ENCODE measurements at regions not wholly inside any gene's neighbourhood (a gene's known extent, or its start where the extent isn't known, plus 50 kb on each side); places are given as distances from the start of the nearest gene placed in this dataset.

GRCh38 chr1:229970714-229971113 is 96.3 kb upstream of the GALNT2 start:
- FAIRE-seq = no peak
- intact Hi-C loops (cut with DNase I) = no loop called here
- H3K36me3 ChIP-seq (ENCODE audit: control insufficient read depth in 2 of 3, insufficient read depth in 3 of 3, low read length in 3 of 3) = no peaks in the 10 kb centered on the region
- H3K9me3 ChIP-seq (ENCODE audit: control insufficient read depth in 2 of 3, insufficient read depth in 1 of 3, low read length in 3 of 3) = no peaks in the 10 kb centered on the region
- H3K4me3 ChIP-seq (ENCODE audit: low read length in 3 of 3) = no peak overlapping the region
- H3K4me1 ChIP-seq (ENCODE audit: control insufficient read depth in 2 of 3, insufficient read depth in 2 of 3, low read depth in 1 of 3, low read length in 3 of 3) = no peaks in the 10 kb centered on the region
- no peak overlapping the region for H3K27ac ChIP-seq (ENCODE audit: low read depth in 2 of 2, low read length in 2 of 2)
- no peaks in the 10 kb centered on the region for H3K27me3 ChIP-seq (ENCODE audit: control insufficient read depth, insufficient read depth, low read length)
- no peak overlapping the region for H3K9ac ChIP-seq (ENCODE audit: low read length in 3 of 3)
- DNase-seq = no peak
- no peak for TF ChIP-seq CTCF (IDR thresholded peaks at IDR 0.05; ENCODE audit: borderline replicate concordance, extremely low read depth, insufficient read depth)

GRCh38 chr1:229971141-229971540 is 95.9 kb upstream of the GALNT2 start:
- Histone ChIP-seq H3K36me3 (ENCODE audit: control insufficient read depth in 2 of 3, insufficient read depth in 3 of 3, low read length in 3 of 3) (no peaks in the 10 kb centered on the region), H3K27ac (ENCODE audit: low read depth in 2 of 2, low read length in 2 of 2) (no peak overlapping the region), H3K9ac (ENCODE audit: low read length in 3 of 3) (no peak overlapping the region), H3K9me3 (ENCODE audit: control insufficient read depth in 2 of 3, insufficient read depth in 1 of 3, low read length in 3 of 3) (no peaks in the 10 kb centered on the region), H3K4me1 (ENCODE audit: control insufficient read depth in 2 of 3, insufficient read depth in 2 of 3, low read depth in 1 of 3, low read length in 3 of 3) (no peaks in the 10 kb centered on the region), H3K4me3 (ENCODE audit: low read length in 3 of 3) (no peak overlapping the region), H3K27me3 (ENCODE audit: control insufficient read depth, insufficient read depth, low read length) (no peaks in the 10 kb centered on the region)
- intact Hi-C loops (cut with DNase I) = no loop called here
- no peak for FAIRE-seq
- TF ChIP-seq CTCF (IDR thresholded peaks at IDR 0.05; ENCODE audit: borderline replicate concordance, extremely low read depth, insufficient read depth) = no peak
- DNase-seq = peak in 1 of 5 donors; percentile 46

GRCh38 chr1:229972600-229973296 is 94.3 kb upstream of the GALNT2 start:
- DNase-seq (no peak), FAIRE-seq (no peak)
- H3K9me3 ChIP-seq (ENCODE audit: control insufficient read depth in 2 of 3, insufficient read depth in 1 of 3, low read length in 3 of 3) = peaks cover 0 to 5% (median 0%) of the 10 kb centered on the region in 3 donors
- H3K27me3 ChIP-seq (ENCODE audit: control insufficient read depth, insufficient read depth, low read length) = no peaks in the 10 kb centered on the region
- no peak overlapping the region for H3K9ac ChIP-seq (ENCODE audit: low read length in 3 of 3)
- no peaks in the 10 kb centered on the region for H3K4me1 ChIP-seq (ENCODE audit: control insufficient read depth in 2 of 3, insufficient read depth in 2 of 3, low read depth in 1 of 3, low read length in 3 of 3)
- intact Hi-C loops (cut with DNase I) = no loop called here
- H3K36me3 ChIP-seq (ENCODE audit: control insufficient read depth in 2 of 3, insufficient read depth in 3 of 3, low read length in 3 of 3) = no peaks in the 10 kb centered on the region
- TF ChIP-seq CTCF (IDR thresholded peaks at IDR 0.05; ENCODE audit: borderline replicate concordance, extremely low read depth, insufficient read depth) = peak; percentile 12
- H3K27ac ChIP-seq (ENCODE audit: low read depth in 2 of 2, low read length in 2 of 2) = no peak overlapping the region
- H3K4me3 ChIP-seq (ENCODE audit: low read length in 3 of 3) = no peak overlapping the region

- TF ChIP-seq CTCF (IDR thresholded peaks at IDR 0.05; ENCODE audit: borderline replicate concordance, extremely low read depth, insufficient read depth) = no peak
Observed at GRCh38 chr1:229973297-229973612, 93.8 kb upstream of the GALNT2 start.

More at GRCh38 chr1:229973297-229973612, 93.8 kb upstream of the GALNT2 start:
- Histone ChIP-seq H3K27ac (ENCODE audit: low read depth in 2 of 2, low read length in 2 of 2) (no peak overlapping the region), H3K4me1 (ENCODE audit: control insufficient read depth in 2 of 3, insufficient read depth in 2 of 3, low read depth in 1 of 3, low read length in 3 of 3) (no peaks in the 10 kb centered on the region), H3K36me3 (ENCODE audit: control insufficient read depth in 2 of 3, insufficient read depth in 3 of 3, low read length in 3 of 3) (no peaks in the 10 kb centered on the region), H3K27me3 (ENCODE audit: control insufficient read depth, insufficient read depth, low read length) (no peaks in the 10 kb centered on the region), H3K9me3 (ENCODE audit: control insufficient read depth in 2 of 3, insufficient read depth in 1 of 3, low read length in 3 of 3) (peaks cover 0 to 7% (median 0%) of the 10 kb centered on the region in 3 donors), H3K9ac (ENCODE audit: low read length in 3 of 3) (no peak overlapping the region), H3K4me3 (ENCODE audit: low read length in 3 of 3) (no peak overlapping the region)
- intact Hi-C loops (cut with DNase I) = no loop called here
- no peak for DNase-seq
- FAIRE-seq = no peak
